ENCODE measurements at regions not wholly inside any gene's neighbourhood (a gene's known extent, or its start where the extent isn't known, plus 50 kb on each side); places are given as distances from the start of the nearest gene placed in this dataset.

DNA sequence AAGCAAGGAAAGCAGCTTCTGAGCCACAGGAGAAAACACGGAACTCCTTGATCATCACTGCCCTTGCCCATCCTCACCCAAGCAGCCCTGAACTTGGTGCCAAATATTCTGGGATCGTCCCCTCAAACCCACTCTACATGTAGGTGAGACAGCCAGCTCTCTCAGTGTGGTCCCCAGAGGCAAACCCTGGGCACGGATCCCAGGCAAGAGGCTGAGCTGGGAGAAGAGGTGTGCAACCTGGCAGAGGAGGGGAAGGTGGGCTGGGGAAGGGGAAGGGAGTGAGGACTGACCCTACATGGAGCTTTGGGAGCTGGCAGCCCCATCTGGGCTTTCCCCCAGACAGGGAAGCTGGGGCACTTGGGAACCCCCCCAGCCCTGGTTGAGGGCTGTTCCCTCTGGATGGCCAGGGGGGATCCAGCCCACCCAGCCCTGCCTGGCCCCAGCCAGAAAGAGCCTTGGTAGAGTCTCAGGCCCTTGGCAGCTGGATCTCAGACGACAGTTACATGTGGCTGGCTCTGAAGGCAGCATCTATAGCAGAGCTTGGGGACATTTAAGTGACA is 186.2 kb upstream of the CST7 start:
- DNase-seq (ENCODE audit: low read depth) = no peak

DNA sequence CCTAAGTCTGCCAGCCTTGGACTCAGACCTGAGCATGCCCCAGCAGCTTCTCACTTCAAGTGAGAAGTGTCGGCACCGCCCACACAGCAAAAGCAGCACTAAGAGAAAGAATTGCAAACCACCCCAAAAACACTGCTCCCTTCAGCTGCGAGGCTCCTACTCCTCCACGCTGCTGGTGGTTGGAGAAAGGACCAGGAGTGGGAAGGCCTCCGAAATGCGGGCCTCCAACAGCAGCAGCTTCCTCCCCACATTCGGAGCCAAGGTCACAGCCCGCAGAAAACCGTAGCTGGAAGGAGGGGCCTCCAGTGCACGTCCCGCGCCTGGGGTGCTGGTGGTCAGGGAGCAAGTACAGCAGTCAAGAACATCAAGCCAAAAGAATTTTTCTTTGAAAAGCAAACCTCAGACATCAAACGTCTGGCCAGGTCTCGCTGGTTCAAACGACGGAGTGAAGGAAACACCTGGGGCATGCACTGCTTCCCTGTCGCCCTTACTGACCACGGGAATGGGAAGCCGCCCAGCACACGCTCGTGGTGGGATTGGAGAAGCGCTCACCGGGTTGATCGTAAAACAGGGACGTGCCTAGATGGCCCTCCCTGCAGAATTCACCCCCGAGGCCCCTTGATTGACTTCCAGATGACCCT is 185.6 kb upstream of the CST7 start:
- DNase-seq (ENCODE audit: low read depth) = no peak

DNA sequence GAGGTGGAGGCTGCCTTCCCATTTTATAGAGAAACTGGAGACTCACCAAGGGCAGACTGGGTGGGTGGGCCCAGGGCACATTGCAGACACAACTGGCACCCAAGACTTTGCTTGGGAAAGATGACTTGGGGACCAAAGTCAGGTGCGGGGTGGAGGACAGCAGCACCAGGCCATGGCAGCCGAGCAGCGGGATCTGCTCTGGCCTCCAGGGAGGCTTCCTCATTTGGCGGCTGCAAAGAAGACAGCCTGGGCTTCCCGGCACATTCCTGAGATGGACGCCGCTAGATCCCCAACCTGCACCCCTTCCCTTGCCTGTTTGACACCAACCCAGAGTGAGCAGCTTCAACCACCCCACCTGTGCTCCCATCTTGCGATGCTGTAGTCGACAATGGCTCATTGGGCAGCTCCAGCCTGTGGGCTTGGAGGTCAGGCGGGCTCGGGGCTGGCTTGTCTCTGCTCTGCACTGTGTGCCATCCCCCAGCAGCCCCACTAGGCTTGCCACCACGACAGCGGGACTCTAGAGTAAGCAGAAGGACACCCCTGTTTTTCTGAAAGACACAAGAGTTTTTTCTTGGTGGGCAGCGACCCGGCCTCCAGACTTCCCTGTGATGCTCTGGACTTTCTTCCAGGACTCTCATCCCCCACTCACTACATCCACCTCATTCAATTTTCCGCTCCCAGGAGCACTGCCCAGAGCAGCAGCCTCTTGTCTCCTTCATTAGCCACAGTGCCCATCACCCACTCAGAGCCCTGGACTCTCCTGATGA is 184.9 kb upstream of the CST7 start:
- DNase-seq (ENCODE audit: low read depth) = no peak

DNA sequence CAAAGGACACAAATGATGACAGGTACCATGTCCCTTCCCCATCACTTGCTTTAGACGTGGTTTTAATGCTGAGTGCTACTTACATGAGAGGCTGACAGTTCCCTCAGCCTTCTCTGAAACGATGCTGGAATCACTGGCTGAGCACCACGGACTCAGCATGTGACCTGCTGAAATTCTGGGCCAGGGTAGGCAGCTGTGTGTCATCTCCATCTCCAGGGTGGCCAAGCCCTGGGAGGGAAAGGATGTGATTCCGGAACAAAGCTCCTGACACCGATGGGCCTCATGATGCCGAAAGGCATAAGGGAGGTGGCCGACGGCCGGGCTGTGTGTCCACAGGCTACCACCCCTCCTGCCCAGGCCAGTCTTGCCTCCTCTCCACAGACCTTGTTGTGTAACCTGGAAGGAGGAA is 184.3 kb upstream of the CST7 start:
- DNase-seq (ENCODE audit: low read depth) = no peak

DNA sequence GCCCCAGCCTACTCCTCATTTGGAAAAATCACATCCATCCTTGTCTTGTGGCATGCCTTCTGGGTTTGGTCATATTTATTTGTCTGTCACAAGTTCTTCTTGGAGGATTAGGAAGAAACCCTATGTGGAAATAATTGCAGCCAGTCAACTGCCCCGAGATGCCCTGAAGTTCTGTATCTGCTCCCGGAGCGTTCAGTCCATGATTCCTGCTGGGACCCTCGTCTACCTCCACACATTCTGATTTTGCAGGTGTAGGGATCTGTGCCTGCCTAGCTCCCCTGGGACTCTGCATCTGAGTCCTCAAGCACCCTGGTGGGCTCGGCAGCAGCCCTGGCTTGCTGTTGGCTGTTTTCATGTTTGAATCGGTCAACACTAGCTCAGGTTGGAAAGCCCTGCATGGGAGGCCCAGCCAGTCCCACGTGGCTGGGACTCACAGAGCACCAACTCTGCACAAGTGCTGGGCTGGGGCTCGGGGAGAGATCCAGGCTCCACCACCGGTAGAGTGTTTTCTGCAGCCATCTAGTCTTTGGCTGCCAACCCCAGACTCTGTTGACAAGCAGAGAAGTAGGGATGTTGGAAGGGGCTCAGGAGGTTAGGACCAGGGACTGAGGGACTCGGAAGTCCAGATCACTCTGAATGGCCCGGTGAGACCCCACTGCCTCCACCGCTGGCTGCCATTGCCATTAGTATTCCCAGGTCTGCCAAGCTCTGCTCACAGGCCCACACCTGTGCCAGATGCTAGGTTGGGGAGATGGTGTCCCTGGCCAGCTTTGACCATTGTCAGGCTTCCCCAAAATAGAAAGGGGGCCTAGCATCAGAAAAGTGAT is 183.5 kb upstream of the CST7 start:
- DNase-seq (ENCODE audit: low read depth) = no peak

DNA sequence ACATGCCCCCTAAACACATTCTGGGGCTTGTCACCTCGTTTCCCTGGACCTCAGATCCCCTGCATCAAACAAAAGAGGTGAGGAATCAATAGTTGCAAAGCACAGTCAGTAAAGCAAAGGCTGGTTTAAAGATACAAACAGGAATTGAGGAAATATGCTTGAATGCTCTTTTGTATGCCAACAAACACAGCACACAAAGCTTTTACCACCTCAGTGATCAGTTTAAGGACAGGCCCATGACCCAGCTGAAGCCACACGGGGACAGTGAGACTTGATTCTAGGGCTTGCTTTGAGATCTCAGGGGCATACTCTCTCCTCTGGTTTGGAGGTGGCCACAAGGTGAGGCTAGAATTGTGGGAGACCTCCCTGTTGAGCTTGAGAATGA is 182.9 kb upstream of the CST7 start:
- DNase-seq (ENCODE audit: low read depth) = no peak

DNA sequence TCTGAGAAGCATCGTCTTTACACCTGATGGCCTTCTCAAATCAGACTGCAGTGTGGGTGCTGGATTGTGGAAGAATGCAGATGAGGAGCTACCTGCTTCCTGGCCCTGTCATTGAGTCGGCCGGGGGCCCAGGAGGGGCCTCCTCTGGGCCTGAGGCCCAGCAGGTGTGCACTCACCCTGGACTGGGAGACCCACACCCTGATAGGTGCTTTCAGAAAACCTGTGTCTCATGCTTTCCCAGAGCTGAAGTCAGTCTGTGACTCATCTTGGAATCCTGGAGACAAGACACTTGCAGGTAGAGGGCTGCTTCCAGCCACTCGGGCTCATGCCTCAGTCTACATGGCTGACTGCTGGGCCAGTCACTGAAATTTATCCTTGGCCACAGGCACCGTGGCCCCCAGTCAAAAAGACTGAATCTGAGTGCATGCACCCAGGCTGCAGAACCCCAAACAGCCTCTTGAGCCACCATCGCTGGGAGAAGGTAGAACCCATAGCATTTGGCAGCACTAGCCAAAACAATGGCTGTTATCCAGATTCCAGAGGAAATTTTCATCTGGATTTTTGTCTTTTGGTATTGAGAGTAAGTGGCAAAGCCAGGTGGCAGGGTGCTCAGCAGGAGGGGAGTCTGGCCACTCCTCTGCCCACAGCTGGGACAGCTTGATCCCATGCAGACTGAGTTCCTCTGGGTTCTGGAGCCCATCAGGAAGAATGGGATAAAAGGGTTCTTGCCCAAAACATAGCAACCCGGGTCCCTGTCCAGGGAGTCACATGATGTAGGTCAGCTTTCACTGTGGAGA is 182.0 kb upstream of the CST7 start:
- DNase-seq (ENCODE audit: low read depth) = no peak

DNA sequence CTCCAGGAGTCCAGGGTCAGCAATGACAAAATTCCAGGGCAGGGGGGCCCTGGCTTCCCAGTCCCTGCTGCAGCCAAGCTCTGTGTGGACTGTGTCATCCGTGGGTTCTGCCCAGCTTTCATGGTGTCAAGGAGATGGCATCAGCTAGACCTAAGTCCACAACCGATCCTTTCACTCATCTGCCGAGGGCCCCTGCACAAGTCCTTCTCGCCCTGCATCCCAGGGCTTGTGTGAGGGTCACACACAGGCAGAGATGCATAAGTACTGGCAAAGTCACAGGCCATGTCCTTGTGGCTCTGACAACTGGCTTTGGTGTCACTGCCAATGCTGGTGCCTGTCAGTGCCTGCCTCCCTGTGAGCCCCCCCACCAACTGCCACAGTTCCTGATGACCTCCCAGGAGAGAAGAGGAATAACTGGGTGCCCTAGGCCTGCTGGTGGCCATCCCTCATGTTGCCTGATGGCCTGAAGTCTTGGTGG is 181.4 kb upstream of the CST7 start:
- no peak for DNase-seq (ENCODE audit: low read depth)

DNA sequence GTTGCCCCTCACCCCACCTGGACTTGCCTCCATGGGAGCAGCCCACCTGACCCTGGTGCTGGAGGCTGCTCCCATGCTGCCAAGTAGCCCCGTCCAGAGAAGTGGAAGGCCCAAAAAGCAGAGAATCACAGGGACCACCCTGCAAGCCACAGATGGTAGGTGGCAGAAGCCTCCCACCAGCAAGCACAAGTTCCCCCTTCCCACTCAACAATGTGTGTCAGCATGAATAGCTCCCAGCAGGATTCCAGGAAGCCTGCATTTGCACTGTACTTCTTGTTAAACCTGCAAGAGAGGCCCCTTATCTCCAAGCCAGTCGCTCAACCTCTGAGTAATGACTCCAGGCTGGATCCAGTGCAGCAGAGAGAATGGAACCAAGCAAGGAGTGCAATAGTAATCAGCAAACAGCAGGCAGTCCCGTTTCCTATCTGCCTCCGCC is 180.8 kb upstream of the CST7 start:
- no peak for DNase-seq (ENCODE audit: low read depth)

DNA sequence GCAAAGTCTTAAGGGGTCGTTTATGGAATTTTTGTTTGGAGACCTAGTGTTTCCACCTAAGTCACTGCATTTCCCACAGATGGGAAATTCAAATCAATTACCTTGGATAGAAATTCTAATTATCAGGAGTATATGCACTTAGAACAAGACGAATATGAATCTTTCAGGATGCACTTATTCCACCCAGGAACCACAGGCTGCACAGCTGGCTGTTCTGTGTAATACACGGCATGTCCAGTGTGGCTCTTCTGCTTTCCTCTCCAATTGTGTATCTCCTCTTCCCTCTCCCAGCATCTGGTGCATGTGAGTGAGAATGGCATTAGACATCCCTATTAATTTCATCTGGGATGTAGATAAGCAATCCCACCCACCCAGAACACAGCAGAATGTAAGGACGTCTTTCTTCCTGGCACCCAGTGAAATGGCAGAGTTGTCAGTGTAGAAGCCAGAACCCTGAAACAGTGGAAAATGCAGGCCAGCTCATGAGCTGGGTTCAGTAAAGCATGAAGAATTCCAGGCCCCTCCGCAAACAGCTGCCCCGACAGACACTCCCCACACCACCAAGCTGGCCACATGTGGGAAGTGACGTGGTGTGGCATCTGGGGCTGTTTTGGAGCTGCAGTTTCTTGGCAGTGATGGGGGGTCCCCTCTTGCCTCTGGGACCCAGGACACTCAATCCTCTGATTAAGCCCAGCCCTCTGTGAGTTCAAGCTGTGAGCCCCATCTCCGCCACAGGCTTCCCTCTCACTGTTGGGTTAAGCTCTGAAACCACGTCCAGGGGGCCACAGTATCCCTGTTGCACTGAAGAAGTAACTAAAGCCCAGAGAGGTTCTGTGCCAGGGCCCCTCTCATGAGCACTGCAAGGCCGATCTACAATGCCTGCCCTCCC is 180.1 kb upstream of the CST7 start:
- no peak for DNase-seq (ENCODE audit: low read depth)

DNA sequence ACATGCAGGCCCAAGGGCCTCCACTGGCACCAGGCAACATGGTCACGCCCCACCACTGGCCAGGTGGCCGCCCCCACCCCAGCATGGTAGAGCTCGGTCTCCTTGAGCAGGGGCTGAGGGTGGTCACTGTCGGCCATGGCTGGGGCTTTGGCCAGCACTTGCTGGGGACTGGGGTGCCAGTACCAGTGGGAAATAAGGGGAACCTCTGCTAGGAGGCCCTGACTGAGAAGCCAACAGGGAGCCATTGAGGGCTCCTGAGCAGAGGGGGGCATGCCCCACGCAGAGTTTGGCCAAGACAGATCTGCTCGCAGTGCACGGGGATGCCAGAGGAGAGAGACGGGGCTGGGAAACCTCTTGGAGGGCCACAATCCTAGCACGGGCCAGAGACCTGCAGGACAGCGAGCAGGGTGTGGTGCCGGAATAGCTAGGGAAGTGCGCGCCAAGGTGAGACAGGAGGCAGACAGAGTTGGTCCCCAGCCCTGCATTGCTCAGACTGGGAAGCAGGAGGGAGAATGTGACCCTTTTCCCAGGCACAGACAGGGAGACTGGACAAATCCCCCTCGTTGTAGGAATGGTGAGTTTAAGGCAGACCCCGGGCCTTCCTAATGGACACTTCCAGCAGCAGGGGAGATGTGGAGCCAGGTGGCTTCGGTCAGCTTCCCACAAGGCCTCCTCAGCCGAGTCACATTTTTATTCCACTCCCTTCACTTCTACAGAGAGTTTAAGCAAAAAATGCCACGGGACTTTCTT is 179.0 kb upstream of the CST7 start:
- no peak for DNase-seq (ENCODE audit: low read depth)

DNA sequence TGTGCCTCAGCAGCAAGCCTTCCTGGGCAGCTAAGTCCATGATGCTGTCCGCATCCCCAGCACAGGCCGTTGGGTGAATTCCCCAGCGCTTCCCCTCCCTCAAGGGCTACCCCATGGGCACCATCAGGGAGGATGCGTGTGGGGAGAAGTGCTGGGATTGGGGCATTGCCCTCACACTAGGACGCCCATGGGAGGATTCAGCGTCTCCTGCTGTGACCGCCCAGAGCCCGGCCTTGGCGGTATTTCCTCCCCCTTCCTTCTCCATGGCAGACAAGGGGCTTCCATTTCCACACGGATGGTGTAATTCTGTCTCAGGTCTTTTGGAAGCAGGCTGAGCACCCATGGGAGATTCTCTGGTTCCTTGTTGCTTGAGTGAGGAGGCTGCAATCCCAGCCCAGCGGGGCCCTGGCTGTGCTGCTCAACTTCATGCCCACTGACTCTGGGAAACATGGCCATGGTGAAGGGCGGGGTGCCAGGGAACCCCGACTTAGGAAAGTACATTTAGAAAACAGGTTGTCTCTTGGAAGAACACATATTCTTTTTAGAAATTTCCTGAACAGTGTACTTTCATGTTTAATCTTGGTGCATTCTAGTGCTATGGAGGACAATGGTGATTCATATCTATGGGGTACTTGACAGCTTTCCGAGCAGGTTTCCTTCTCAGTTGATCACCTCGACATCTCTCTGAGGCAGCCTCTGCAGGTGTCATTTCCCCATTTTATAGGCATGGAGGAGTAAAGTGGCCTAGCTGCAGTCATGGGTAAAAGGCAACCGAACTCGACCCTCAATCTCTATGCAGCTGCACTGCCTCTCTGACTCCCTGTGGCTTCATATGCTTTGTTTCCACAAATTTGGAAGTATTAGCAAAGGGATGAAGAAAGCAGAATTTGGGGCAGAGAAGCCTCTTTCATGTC is 178.2 kb upstream of the CST7 start:
- no peak for DNase-seq (ENCODE audit: low read depth)

DNA sequence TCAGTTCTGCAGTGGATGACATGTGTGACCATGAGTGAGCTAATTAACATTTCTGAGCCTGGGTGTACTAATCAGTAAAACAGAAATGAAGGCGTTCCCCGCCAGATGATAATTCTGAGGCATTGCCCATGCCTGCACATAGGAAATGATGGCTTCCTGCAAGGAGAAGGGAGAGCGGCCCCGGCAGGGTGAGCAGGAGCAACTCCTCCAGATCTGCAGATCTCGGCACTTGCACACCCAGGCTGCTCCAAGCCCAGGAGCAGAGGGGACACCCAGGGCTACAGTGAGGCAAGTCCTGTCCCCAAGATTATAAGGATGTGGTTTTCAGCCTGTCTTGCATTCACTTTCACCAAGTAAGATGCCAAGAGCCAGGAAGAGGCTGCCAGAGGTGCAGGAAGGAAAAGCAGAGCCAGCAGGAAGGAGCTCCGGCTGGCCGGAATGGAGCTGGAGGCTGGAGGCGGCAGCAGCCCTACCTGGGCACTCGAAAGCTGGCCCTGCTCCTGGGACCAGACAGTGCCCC is 177.5 kb upstream of the CST7 start:
- no peak for DNase-seq (ENCODE audit: low read depth)

DNA sequence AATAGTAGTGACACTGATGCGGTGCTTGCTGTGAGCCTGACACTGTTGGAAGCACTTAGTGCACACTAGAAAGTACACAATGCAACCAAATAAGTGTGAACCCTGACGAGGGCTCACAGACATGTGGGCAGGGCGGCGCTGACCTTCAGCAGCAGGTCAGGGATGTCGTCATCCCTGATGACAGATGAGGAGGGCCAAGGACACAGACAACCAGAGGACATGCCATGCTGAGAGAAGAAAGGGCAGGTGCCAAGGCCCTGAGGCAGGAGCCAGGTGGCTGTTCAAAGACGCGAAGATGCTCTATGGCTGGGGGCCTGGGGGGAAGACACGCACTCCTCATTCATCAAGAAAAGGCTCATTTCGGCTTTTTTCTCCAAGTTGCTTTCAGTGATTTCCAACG is 176.4 kb upstream of the CST7 start:
- no peak for DNase-seq (ENCODE audit: low read depth)

DNA sequence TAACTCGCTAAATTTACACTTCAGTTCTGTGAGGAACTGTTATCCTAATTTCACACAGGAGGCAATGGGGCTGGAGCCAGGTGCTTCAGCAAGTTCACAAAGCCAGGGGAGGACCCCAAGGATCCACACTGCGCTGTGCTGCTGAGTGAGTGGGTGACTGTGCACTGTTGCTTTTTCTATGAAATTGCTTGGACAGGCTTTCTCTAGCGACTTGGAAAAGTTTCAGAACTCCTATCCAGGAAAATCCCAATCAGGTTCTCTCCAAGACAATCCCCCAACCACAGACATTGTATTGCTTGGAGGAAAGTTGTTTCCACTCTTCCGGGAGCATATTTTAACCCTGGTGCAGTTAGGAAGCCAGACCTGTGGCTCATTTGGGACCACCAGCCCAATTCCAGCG is 175.9 kb upstream of the CST7 start:
- DNase-seq (ENCODE audit: low read depth) = no peak

DNA sequence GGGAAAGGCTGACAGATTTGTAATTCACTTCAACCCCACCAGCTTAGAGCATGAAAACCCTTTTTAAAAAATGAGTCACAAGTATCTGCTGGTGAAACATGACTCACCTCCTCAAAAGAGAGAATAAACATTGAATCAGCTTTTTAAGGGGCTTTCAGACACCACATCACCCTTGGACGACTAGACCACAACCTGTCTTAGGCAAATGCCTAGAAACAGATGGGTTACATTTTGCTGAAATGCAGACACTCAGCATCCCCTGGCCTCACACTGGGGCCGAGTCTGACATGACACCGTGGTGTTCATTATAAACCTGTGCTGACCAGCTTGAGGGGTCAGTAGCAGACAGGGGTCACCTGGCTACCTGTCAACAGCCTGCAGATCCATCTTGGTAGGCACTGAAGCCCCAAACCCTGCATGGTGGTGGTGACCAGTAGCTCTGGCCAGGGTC is 175.3 kb upstream of the CST7 start:
- peak; percentile 91 for DNase-seq (ENCODE audit: low read depth)

DNA sequence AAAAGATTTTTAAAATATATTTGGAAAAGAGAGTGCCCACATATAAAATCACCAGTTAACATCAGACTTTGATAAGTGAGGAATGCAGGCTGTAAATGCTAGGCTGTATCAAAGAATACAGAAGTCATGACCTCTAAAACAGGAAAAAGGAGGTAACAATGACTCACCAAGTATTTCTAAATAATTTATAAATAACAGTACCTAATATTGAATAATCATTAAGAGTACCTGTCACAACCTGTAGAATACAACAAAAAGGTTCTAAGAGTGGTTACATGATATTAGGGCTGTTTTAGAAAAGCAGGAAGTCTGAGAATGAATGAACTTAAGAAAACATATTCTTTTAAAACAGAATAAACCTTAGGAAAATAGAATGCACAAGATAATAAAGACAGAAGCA is 173.1 kb upstream of the CST7 start:
- DNase-seq (ENCODE audit: low read depth) = no peak

DNA sequence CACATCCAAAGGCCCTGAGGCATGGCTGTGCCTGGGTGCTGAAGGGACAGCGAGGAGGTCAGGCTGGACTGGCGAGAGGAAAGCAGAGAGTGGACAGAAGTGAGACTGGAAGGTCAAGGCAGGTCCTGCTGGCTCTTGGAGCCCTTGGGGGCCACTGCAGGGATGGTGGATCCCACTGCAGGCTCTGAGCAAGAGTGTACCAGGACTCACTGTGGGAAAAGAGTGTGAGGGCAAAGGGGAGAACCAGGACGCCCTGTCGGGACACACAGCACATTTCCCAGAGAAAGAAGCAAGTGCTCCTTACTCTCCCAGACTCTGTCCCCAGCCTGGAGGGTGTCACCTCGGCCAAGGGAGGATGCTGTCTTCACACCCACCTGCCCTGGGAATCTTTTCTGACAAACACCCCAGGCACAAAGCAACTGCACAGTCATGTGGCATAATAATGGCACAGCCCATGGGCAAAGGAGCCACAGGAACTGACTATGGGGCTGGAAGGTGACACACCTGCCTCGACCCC is 172.3 kb upstream of the CST7 start:
- no peak for DNase-seq (ENCODE audit: low read depth)
